Effector memory CD8-positive, alpha-beta T cell (primary cell): ENCODE measurements at regions not wholly inside any gene's neighbourhood (a gene's known extent, or its start where the extent isn't known, plus 50 kb on each side); places are given as distances from the start of the nearest gene placed in this dataset.

ENCODE experiments used
- ATAC-seq: fragments of 150-1000 bp; cut with Tn5 transposase; replicated peaks from 2 replicates; pipeline ENCODE4 v1.10.0; 2021; ENCODE audit warnings: mild to moderate bottlenecking, moderate library complexity
- DNase-seq, 3 experiments: peaks; one replicate each; pipeline ENCODE4 v3.0.0; 2021
- H3K27ac Mint-ChIP-seq, 2 donors: one replicate each; pipeline ENCODE4 v1.8.0; 2022; ENCODE audit warnings: mild to moderate bottlenecking in 2 of 2, mixed read lengths in 2 of 2, moderate library complexity in 2 of 2
- H3K27me3 Mint-ChIP-seq, 2 donors: one replicate each; pipeline ENCODE4 v1.8.0; 2022; ENCODE audit warnings: mixed read lengths in 2 of 2
- H3K36me3 Mint-ChIP-seq: one replicate; pipeline ENCODE4 v1.8.0; 2022; ENCODE audit warnings: mild to moderate bottlenecking, moderate library complexity, mixed read lengths; ENCODE audit not compliant: insufficient read depth
- H3K4me1 Mint-ChIP-seq, 2 donors: one replicate each; pipeline ENCODE4 v1.8.0; 2022; ENCODE audit warnings: low read depth in 2 of 2, mixed read lengths in 2 of 2
- H3K4me3 Mint-ChIP-seq, 2 donors: one replicate each; pipeline ENCODE4 v1.8.0; 2022; ENCODE audit warnings: mild to moderate bottlenecking in 2 of 2, mixed read lengths in 2 of 2, moderate library complexity in 2 of 2
- H3K9me3 Mint-ChIP-seq, 2 donors: one replicate each; pipeline ENCODE4 v1.8.0; 2022; ENCODE audit warnings: mixed read lengths in 2 of 2

- H3K36me3 Mint-ChIP-seq: no peaks in the 10 kb centered on the region
- H3K27ac Mint-ChIP-seq: peak overlapping the region; percentile 62 to 76
- DNase-seq (no peak), ATAC-seq (no peak)
- peaks cover 22 to 32% of the 10 kb centered on the region in 2 donors for H3K4me1 Mint-ChIP-seq
- H3K4me3 Mint-ChIP-seq: no peak overlapping the region
- H3K27me3 Mint-ChIP-seq: peaks cover 0 to 4% of the 10 kb centered on the region in 2 donors
- peaks cover 4 to 8% of the 10 kb centered on the region in 2 donors for H3K9me3 Mint-ChIP-seq
These were observed 65.1 kb upstream of the ID3 start for GRCh38 chr1:23624440-23624839.

GRCh38 chr1:23622284-23622683 lies 63.0 kb upstream of the ID3 start:
- Mint-ChIP-seq H3K4me1 (peaks cover 26 to 45% of the 10 kb centered on the region in 2 donors), H3K36me3 (peaks cover 5% of the 10 kb centered on the region), H3K9me3 (peaks cover 4 to 8% of the 10 kb centered on the region in 2 donors), H3K4me3 (no peak overlapping the region), H3K27ac (no peak overlapping the region), H3K27me3 (no peaks in the 10 kb centered on the region)
- no peak for DNase-seq
- no peak for ATAC-seq

GRCh38 chr1:23620605-23621004 lies 61.3 kb upstream of the ID3 start:
- DNase-seq: no peak
- Mint-ChIP-seq H3K4me3 (peak overlapping the region; percentile 79 to 82), H3K27me3 (no peaks in the 10 kb centered on the region), H3K36me3 (peaks cover 5% of the 10 kb centered on the region), H3K27ac (peak overlapping the region in 1 of 2 donors; percentile 81), H3K9me3 (peaks cover 0 to 1% of the 10 kb centered on the region in 2 donors), H3K4me1 (peaks cover 33 to 49% of the 10 kb centered on the region in 2 donors)
- no peak for ATAC-seq

- peaks cover 5% of the 10 kb centered on the region for H3K36me3 Mint-ChIP-seq
- H3K27me3 Mint-ChIP-seq: no peaks in the 10 kb centered on the region
- peak overlapping the region; percentile 79 to 82 for H3K4me3 Mint-ChIP-seq
- DNase-seq (peak; percentile 54 to 67 (median 61)), ATAC-seq (peak; percentile 91)
- peak overlapping the region in 1 of 2 donors; percentile 81 for H3K27ac Mint-ChIP-seq
- peaks cover 39 to 48% of the 10 kb centered on the region in 2 donors for H3K4me1 Mint-ChIP-seq
- no peaks in the 10 kb centered on the region for H3K9me3 Mint-ChIP-seq
These were observed 60.2 kb upstream of the ID3 start for GRCh38 chr1:23619299-23620188.

GRCh38 chr1:23618586-23619083 lies 59.3 kb upstream of the ID3 start:
- peaks cover 41 to 47% of the 10 kb centered on the region in 2 donors for H3K4me1 Mint-ChIP-seq
- H3K27ac Mint-ChIP-seq: peak overlapping the region in 1 of 2 donors; percentile 21
- H3K4me3 Mint-ChIP-seq: peak overlapping the region; percentile 79 to 82
- ATAC-seq (no peak), DNase-seq (no peak)
- peaks cover 5% of the 10 kb centered on the region for H3K36me3 Mint-ChIP-seq
- H3K9me3 Mint-ChIP-seq: no peaks in the 10 kb centered on the region
- no peaks in the 10 kb centered on the region for H3K27me3 Mint-ChIP-seq

GRCh38 chr1:23617084-23617521 lies 57.8 kb upstream of the ID3 start:
- peaks cover 8% of the 10 kb centered on the region for H3K36me3 Mint-ChIP-seq
- peaks cover 54 to 61% of the 10 kb centered on the region in 2 donors for H3K4me1 Mint-ChIP-seq
- H3K27ac Mint-ChIP-seq: peak overlapping the region in 1 of 2 donors; percentile 51
- DNase-seq (no peak), ATAC-seq (no peak)
- H3K27me3 Mint-ChIP-seq: no peaks in the 10 kb centered on the region
- no peaks in the 10 kb centered on the region for H3K9me3 Mint-ChIP-seq
- H3K4me3 Mint-ChIP-seq: no peak overlapping the region

GRCh38 chr1:23616292-23616824 lies 57.1 kb upstream of the ID3 start:
- Mint-ChIP-seq H3K36me3 (peaks cover 8% of the 10 kb centered on the region), H3K4me1 (peaks cover 54 to 59% of the 10 kb centered on the region in 2 donors), H3K27ac (peak overlapping the region in 1 of 2 donors; percentile 84), H3K4me3 (no peak overlapping the region), H3K27me3 (no peaks in the 10 kb centered on the region), H3K9me3 (no peaks in the 10 kb centered on the region)
- no peak for ATAC-seq
- DNase-seq: no peak

- Mint-ChIP-seq H3K27me3 (no peaks in the 10 kb centered on the region), H3K9me3 (no peaks in the 10 kb centered on the region), H3K4me3 (no peak overlapping the region), H3K4me1 (peaks cover 54% of the 10 kb centered on the region in 2 donors), H3K27ac (peak overlapping the region in 1 of 2 donors; percentile 84), H3K36me3 (peaks cover 8% of the 10 kb centered on the region)
- DNase-seq (no peak), ATAC-seq (no peak)
These were observed 56.6 kb upstream of the ID3 start for GRCh38 chr1:23615852-23616251.

GRCh38 chr1:23615423-23615822 lies 56.1 kb upstream of the ID3 start:
- H3K27me3 Mint-ChIP-seq: no peaks in the 10 kb centered on the region
- peaks cover 8% of the 10 kb centered on the region for H3K36me3 Mint-ChIP-seq
- H3K9me3 Mint-ChIP-seq: no peaks in the 10 kb centered on the region
- H3K4me3 Mint-ChIP-seq: no peak overlapping the region
- no peak for ATAC-seq
- no peak for DNase-seq
- H3K4me1 Mint-ChIP-seq: peaks cover 49 to 52% of the 10 kb centered on the region in 2 donors
- H3K27ac Mint-ChIP-seq: peak overlapping the region in 1 of 2 donors; percentile 84

- peak overlapping the region in 1 of 2 donors; percentile 53 for H3K4me3 Mint-ChIP-seq
- peaks cover 41 to 45% of the 10 kb centered on the region in 2 donors for H3K4me1 Mint-ChIP-seq
- peaks cover 10% of the 10 kb centered on the region for H3K36me3 Mint-ChIP-seq
- no peak for DNase-seq
- H3K27ac Mint-ChIP-seq: peak overlapping the region; percentile 79 to 86
- no peaks in the 10 kb centered on the region for H3K9me3 Mint-ChIP-seq
- H3K27me3 Mint-ChIP-seq: no peaks in the 10 kb centered on the region
- ATAC-seq: no peak
These were observed 54.8 kb upstream of the ID3 start for GRCh38 chr1:23614032-23614660.

- Mint-ChIP-seq H3K27ac (peak overlapping the region; percentile 79 to 86), H3K36me3 (peaks cover 7% of the 10 kb centered on the region), H3K4me3 (peak overlapping the region; percentile 21 to 53), H3K27me3 (no peaks in the 10 kb centered on the region), H3K9me3 (no peaks in the 10 kb centered on the region), H3K4me1 (peaks cover 34 to 39% of the 10 kb centered on the region in 2 donors)
- ATAC-seq (peak; percentile 87), DNase-seq (peak in 2 of 3 experiments; percentile 32 to 35)
These were observed 54.1 kb upstream of the ID3 start for GRCh38 chr1:23613191-23614031.

GRCh38 chr1:23611601-23612327 lies 52.5 kb upstream of the ID3 start:
- DNase-seq: no peak
- no peaks in the 10 kb centered on the region for H3K27me3 Mint-ChIP-seq
- H3K4me1 Mint-ChIP-seq: peaks cover 31 to 42% of the 10 kb centered on the region in 2 donors
- no peak overlapping the region for H3K4me3 Mint-ChIP-seq
- ATAC-seq: no peak
- no peaks in the 10 kb centered on the region for H3K9me3 Mint-ChIP-seq
- peak overlapping the region in 1 of 2 donors; percentile 79 for H3K27ac Mint-ChIP-seq
- peaks cover 7% of the 10 kb centered on the region for H3K36me3 Mint-ChIP-seq
